ENCODE measurements at regions not wholly inside any gene's neighbourhood (a gene's known extent, or its start where the extent isn't known, plus 50 kb on each side); places are given as distances from the start of the nearest gene placed in this dataset.

DNA sequence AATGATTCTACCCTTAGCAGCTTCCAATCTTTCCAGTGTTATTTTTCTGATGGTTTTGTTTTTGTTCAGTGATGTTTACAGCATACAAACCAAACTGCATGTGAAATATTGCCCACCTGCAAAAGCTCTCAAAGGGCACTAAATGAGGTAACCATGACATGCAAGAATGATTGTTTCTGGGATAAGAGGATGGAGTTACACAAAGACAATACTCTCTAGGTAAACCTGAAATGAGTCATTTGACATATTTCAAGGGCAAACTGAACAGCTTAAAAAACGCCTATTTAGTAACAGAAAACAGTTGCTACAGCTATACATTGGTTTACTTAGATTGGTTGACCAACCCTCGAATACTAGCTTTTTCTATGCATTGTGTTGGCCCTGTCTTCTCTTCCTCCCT is 481.7 kb downstream of the ZPLD1 start:
- peaks cover 13 to 15% of the 10 kb centered on the region in 2 experiments; a peak in 4 of 5 replicates for H3K9me3 Mint-ChIP-seq

More for the DNA sequence above, 481.7 kb downstream of the ZPLD1 start:
- peaks cover 0 to 15% (median 2%) of the 10 kb centered on the region in 3 experiments; a peak in 3 of 7 replicates for H3K36me3 Mint-ChIP-seq (ENCODE audit: insufficient read depth in 1 of 3, low read depth in 3 of 3)
- no peak overlapping the region for H3K18ac ChIP-seq (ENCODE audit: insufficient read length, low read depth, low read length)
- H3K56ac ChIP-seq (ENCODE audit: insufficient read length, low read depth, low read length): no peak overlapping the region
- H2AK5ac ChIP-seq (ENCODE audit: insufficient read length, low read length): no peak overlapping the region
- no peak overlapping the region for H3K4me3 Mint-ChIP-seq
- no CpG with 5 or more reads among the region's 2 CpGs for WGBS (ENCODE audit: extremely low coverage, insufficient read length, low lambda C conversion rate)
- no peaks in the 10 kb centered on the region for H4K20me1 ChIP-seq (ENCODE audit: control insufficient read depth, insufficient read depth, insufficient read length)
- H3K79me2 ChIP-seq (ENCODE audit: insufficient read depth, low read length): no peaks in the 10 kb centered on the region
- H3K79me1 ChIP-seq (ENCODE audit: insufficient read depth, low read depth, low read length, poor library complexity, severe bottlenecking): no peaks in the 10 kb centered on the region
- DNase-seq: no peak
- H3K23ac ChIP-seq (ENCODE audit: insufficient read length, low read depth, low read length): no peak overlapping the region
- no peaks in the 10 kb centered on the region for H3K23me2 ChIP-seq (ENCODE audit: insufficient read length, low read depth, low read length, poor library complexity, severe bottlenecking)
- H3K9ac ChIP-seq (ENCODE audit: extremely low read depth, insufficient read length, low read length): no peak overlapping the region
- H3K4me2 ChIP-seq (ENCODE audit: insufficient read depth, insufficient read length, low read length): no peak overlapping the region
- H3K4me1 ChIP-seq (ENCODE audit: insufficient read depth, low read length): no peaks in the 10 kb centered on the region
- no peak overlapping the region for H3T11ph ChIP-seq (ENCODE audit: low read length)
- peaks cover 3% of the 10 kb centered on the region in 2 experiments for H3K4me1 Mint-ChIP-seq
- no peak overlapping the region for H3K4ac ChIP-seq (ENCODE audit: low read depth, low read length)
- H3K27me3 Mint-ChIP-seq (ENCODE audit: low read depth): no peaks in the 10 kb centered on the region
- H3K27me3 ChIP-seq (ENCODE audit: insufficient read depth, low read length): no peaks in the 10 kb centered on the region
- H2AFZ ChIP-seq (ENCODE audit: low read length): no peak overlapping the region
- H4K91ac ChIP-seq (ENCODE audit: insufficient read length, low read depth, low read length): no peak overlapping the region
- H4K5ac ChIP-seq (ENCODE audit: insufficient read length, low read depth, low read length): no peak overlapping the region
- H2BK5ac ChIP-seq (ENCODE audit: insufficient read length, low read length): no peak overlapping the region
- H3K14ac ChIP-seq (ENCODE audit: insufficient read depth, low read length): no peak overlapping the region
- H3K27ac ChIP-seq (ENCODE audit: insufficient read length, low read depth, low read length): no peak overlapping the region
- H2BK120ac ChIP-seq (ENCODE audit: low read depth, low read length, poor library complexity, severe bottlenecking): no peak overlapping the region
- TF ChIP-seq, protein P1, sequence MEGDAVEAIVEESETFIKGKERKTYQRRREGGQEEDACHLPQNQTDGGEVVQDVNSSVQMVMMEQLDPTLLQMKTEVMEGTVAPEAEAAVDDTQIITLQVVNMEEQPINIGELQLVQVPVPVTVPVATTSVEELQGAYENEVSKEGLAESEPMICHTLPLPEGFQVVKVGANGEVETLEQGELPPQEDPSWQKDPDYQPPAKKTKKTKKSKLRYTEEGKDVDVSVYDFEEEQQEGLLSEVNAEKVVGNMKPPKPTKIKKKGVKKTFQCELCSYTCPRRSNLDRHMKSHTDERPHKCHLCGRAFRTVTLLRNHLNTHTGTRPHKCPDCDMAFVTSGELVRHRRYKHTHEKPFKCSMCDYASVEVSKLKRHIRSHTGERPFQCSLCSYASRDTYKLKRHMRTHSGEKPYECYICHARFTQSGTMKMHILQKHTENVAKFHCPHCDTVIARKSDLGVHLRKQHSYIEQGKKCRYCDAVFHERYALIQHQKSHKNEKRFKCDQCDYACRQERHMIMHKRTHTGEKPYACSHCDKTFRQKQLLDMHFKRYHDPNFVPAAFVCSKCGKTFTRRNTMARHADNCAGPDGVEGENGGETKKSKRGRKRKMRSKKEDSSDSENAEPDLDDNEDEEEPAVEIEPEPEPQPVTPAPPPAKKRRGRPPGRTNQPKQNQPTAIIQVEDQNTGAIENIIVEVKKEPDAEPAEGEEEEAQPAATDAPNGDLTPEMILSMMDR (conservative IDR thresholded peaks at IDR 0.05): no peak
- H2BK12ac ChIP-seq (ENCODE audit: insufficient read length, low read depth, low read length): no peak overlapping the region
- no peak overlapping the region for H2BK20ac ChIP-seq (ENCODE audit: low read depth, low read length, poor library complexity, severe bottlenecking)
- H3K27ac Mint-ChIP-seq: no peak overlapping the region; a peak in 1 of 7 replicates
- no peak overlapping the region for H4K8ac ChIP-seq (replicated peaks; ENCODE audit: insufficient read length, low read depth, low read length)
- H2BK15ac ChIP-seq (ENCODE audit: low read depth, low read length): no peak overlapping the region
- H3K9me3 ChIP-seq (ENCODE audit: control insufficient read depth, low read depth, low read length): no peaks in the 10 kb centered on the region
